HepG2 (cell line): ENCODE measurements at regions not wholly inside any gene's neighbourhood (a gene's known extent, or its start where the extent isn't known, plus 50 kb on each side); places are given as distances from the start of the nearest gene placed in this dataset.

ENCODE experiments used
- ATAC-seq: fragments of 200-7000 bp; cut with Tn5 transposase; 3 replicates; pipeline ENCODE4 v1.9.1; 2020; ENCODE audit warnings: mild to moderate bottlenecking, moderate library complexity
- BruUV-seq: library from RNA; stranded (reverse); fragments of 400-500 nt; replicated peaks from 2 replicates; lab custom pipeline; 2021; lab: Mats Ljungman, UMichigan
- CTCF ChIA-PET: fragments of 300-600 bp; formaldehyde crosslinking; extraction: SDS; loops from one replicate; lab custom pipeline; 2021; ENCODE audit warnings: low total read pairs, inconsistent platforms, low intra/inter-chr PET ratio; lab: Yijun Ruan, JAX
- POLR2A ChIA-PET: fragments of 350-600 bp; sonication (Branson Sonifier 250); formaldehyde crosslinking; loops from one replicate; lab custom pipeline; 2020; ENCODE audit warnings: antibody characterized with exemption, inconsistent platforms; lab: Yijun Ruan, JAX
- DNase-seq: peaks from one replicate; pipeline ENCODE4 v3.0.0-alpha.2; 2015; ENCODE audit warnings: low spot score
- FAIRE-seq: peaks from 3 replicates; lab custom pipeline; 2011; peaks lifted over from hg19 to GRCh38; lab: Jason Lieb, UNC
- H2AFZ ChIP-seq: one replicate; pipeline ENCODE4 v1.6.1; 2011; ENCODE audit warnings: low read length, inconsistent platforms
- H3K27ac ChIP-seq: fragments of 300-600 bp; 3 replicates; pipeline ENCODE4 v1.8.0; 2011; ENCODE audit warnings: mixed run types, mild to moderate bottlenecking, mixed read lengths, low read length, inconsistent platforms; ENCODE audit not compliant: insufficient read depth; ENCODE audit errors: extremely low read length
- H3K27me3 ChIP-seq, 2 experiments: fragments of 200-600 bp in 1 of 2; 2 replicates in 1 of 2; 3 replicates in 1 of 2; pipeline versions ENCODE4 v1.6.0 to v1.8.0; 2011; ENCODE audit warnings: low read length in 2 of 2, mild to moderate bottlenecking in 2 of 2, moderate library complexity in 2 of 2, inconsistent platforms in 1 of 2; ENCODE audit not compliant: insufficient read depth in 2 of 2, control insufficient read depth in 1 of 2
- H3K36me3 ChIP-seq, 2 experiments: fragments of 200-600 bp in 1 of 2; replicated peaks in 1 of 2; 2 replicates in 1 of 2; 3 replicates in 1 of 2; pipeline versions ENCODE4 v1.5.1 to v1.8.0; 2011; ENCODE audit warnings: low read length in 2 of 2, inconsistent platforms in 1 of 2; ENCODE audit not compliant: insufficient read depth in 2 of 2, control insufficient read depth in 1 of 2
- H3K4me1 ChIP-seq: 2 replicates; pipeline ENCODE4 v1.5.1; 2012; ENCODE audit warnings: low read length, inconsistent platforms; ENCODE audit not compliant: insufficient read depth
- H3K4me2 ChIP-seq: 2 replicates; pipeline ENCODE4 v1.6.0; 2011; ENCODE audit warnings: low read depth, low read length, inconsistent platforms
- H3K4me3 ChIP-seq, 3 experiments: fragments of 200-600 bp in 1 of 3; sonication (generic), shearing (Covaris generic) in 1 of 3; replicated peaks in 1 of 3; 2 replicates each; pipeline ENCODE4 v1.5.1; 2011 to 2016; ENCODE audit warnings: low read length in 3 of 3, inconsistent platforms in 2 of 3, low read depth in 2 of 3, mild to moderate bottlenecking in 2 of 3, control low read depth in 1 of 3, mixed read lengths in 1 of 3; ENCODE audit not compliant: insufficient read depth in 1 of 3
- H3K79me2 ChIP-seq: one replicate; pipeline ENCODE4 v1.6.1; 2011; ENCODE audit warnings: low read length, inconsistent platforms; ENCODE audit not compliant: insufficient read depth
- H3K9ac ChIP-seq: 2 replicates; pipeline ENCODE4 v1.6.0; 2011; ENCODE audit warnings: mild to moderate bottlenecking, low read depth, low read length, inconsistent platforms; ENCODE audit not compliant: insufficient read depth
- H3K9me3 ChIP-seq: 2 replicates; pipeline ENCODE4 v1.5.1; 2012; ENCODE audit warnings: mild to moderate bottlenecking, low read length
- H4K20me1 ChIP-seq: 2 replicates; pipeline ENCODE4 v1.6.0; 2011; ENCODE audit warnings: inconsistent platforms, mild to moderate bottlenecking, low read length, moderate library complexity; ENCODE audit not compliant: insufficient read depth
- GABPB1 ChIP-seq: IDR thresholded peaks from 2 replicates; pipeline ENCODE4 v1.6.1; 2016; ENCODE audit warnings: mild to moderate bottlenecking, missing genetic modification reagents, moderate library complexity, missing compliant biosample characterization
- MAFG ChIP-seq: sonication (generic); formaldehyde crosslinking; IDR thresholded peaks from 2 replicates; pipeline ENCODE4 v1.5.1; 2020; ENCODE audit warnings: mild to moderate bottlenecking, missing genetic modification reagents
- RBFOX2 ChIP-seq: fragments of 200-400 bp; formaldehyde crosslinking; IDR thresholded peaks from 2 replicates; pipeline ENCODE4 v1.6.1; 2017; ENCODE audit warnings: low read depth, mild to moderate bottlenecking, low read length
- THYN1 ChIP-seq: sonication (generic); formaldehyde crosslinking; IDR thresholded peaks from 2 replicates; pipeline ENCODE4 v1.8.1; 2023; ENCODE audit warnings: low read depth, mild to moderate bottlenecking, moderate library complexity, missing genetic modification reagents, borderline replicate concordance
- in situ Hi-C: cut with HindIII; loops from 2 replicates; pipeline ENCODE4 v1.10.0; 2017; ENCODE audit warnings: low pct_unique_long_range_greater_than_20kb; ENCODE audit not compliant: extremely low pct_ligation_motif_present
- intact Hi-C: fragments of 100-400 bp; cut with micrococcal nuclease; formaldehyde crosslinking; loops from one replicate; pipeline ENCODE4 v1.10.0; 2022; ENCODE audit not compliant: unreplicated experiment
- TF ChIP-seq, protein P1 (sequence below): IDR thresholded peaks from 2 replicates; pipeline ENCODE4 v1.6.1; 2016; ENCODE audit warnings: low read depth, borderline replicate concordance
- TF ChIP-seq, protein P2 (sequence below): IDR thresholded peaks from 2 replicates; pipeline ENCODE4 v1.6.1; 2016; ENCODE audit warnings: missing biosample characterization, missing genetic modification reagents, low read depth
- TF ChIP-seq, protein P3 (sequence below): sonication (generic); formaldehyde crosslinking; IDR thresholded peaks from 2 replicates; pipeline ENCODE4 v1.4.0; 2020; ENCODE audit warnings: missing genetic modification reagents, borderline replicate concordance
- TF ChIP-seq, protein P4 (sequence below): sonication (generic); formaldehyde crosslinking; IDR thresholded peaks from 2 replicates; pipeline ENCODE4 v1.4.0; 2020; ENCODE audit warnings: missing genetic modification reagents, borderline replicate concordance
- TF ChIP-seq, protein P5 (sequence below): sonication (generic); formaldehyde crosslinking; IDR thresholded peaks from 2 replicates; pipeline ENCODE4 v1.4.0; 2020; ENCODE audit warnings: missing genetic modification reagents; ENCODE audit errors: not compliant biosample characterization

DNA sequence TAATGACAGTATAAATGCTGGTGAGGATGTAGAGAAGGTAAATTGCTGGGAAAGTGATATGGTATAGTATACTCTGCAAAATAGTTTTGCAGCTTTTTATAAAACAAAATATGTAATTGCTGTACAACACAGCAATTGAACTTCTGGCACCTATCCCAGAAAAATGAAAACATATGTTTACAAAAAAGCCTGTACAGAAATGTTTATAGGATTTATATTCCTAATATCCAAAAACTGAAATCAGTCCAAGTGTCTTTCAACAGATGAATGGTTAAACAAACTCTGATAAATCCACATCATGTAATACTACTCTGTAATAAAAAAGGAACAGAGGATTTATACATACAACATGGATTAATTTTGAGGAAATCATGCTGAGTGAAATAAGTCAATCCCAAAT, 198.4 kb upstream of the ACTRT1 start:
- POLR2A ChIA-PET: no interaction called here
- no peak for FAIRE-seq
- intact Hi-C loops: loop anchor here (2.0 kb wide), 1 partner anchor 268 kb away; no protein-coding TSS in a partner anchor
- TF ChIP-seq RBFOX2 (no peak), THYN1 (CRISPR knock-in tag) (no peak), MAFG (CRISPR knock-in tag) (no peak), GABPB1 (CRISPR knock-in tag) (no peak)
- TF ChIP-seq, protein P1, sequence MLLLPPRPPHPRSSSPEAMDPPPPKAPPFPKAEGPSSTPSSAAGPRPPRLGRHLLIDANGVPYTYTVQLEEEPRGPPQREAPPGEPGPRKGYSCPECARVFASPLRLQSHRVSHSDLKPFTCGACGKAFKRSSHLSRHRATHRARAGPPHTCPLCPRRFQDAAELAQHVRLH (CRISPR knock-in tag): no peak
- TF ChIP-seq, protein P2, sequence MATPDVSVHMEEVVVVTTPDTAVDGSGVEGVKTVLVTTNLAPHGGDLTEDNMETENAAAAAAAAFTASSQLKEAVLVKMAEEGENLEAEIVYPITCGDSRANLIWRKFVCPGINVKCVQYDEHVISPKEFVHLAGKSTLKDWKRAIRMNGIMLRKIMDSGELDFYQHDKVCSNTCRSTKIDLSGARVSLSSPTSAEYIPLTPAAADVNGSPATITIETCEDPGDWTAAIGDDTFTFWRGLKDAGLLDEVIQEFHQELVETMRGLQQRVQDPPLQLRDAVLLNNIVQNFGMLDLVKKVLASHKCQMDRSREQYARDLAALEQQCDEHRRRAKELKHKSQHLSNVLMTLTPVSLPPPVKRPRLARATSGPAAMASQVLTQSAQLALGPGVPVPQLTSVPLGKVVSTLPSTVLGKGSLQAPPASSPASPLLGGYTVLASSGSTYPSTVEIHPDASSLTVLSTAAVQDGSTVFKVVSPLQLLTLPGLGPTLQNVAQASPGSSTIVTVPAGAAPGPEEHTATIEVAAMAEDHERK (CRISPR knock-in tag): no peak
- TF ChIP-seq, protein P3, sequence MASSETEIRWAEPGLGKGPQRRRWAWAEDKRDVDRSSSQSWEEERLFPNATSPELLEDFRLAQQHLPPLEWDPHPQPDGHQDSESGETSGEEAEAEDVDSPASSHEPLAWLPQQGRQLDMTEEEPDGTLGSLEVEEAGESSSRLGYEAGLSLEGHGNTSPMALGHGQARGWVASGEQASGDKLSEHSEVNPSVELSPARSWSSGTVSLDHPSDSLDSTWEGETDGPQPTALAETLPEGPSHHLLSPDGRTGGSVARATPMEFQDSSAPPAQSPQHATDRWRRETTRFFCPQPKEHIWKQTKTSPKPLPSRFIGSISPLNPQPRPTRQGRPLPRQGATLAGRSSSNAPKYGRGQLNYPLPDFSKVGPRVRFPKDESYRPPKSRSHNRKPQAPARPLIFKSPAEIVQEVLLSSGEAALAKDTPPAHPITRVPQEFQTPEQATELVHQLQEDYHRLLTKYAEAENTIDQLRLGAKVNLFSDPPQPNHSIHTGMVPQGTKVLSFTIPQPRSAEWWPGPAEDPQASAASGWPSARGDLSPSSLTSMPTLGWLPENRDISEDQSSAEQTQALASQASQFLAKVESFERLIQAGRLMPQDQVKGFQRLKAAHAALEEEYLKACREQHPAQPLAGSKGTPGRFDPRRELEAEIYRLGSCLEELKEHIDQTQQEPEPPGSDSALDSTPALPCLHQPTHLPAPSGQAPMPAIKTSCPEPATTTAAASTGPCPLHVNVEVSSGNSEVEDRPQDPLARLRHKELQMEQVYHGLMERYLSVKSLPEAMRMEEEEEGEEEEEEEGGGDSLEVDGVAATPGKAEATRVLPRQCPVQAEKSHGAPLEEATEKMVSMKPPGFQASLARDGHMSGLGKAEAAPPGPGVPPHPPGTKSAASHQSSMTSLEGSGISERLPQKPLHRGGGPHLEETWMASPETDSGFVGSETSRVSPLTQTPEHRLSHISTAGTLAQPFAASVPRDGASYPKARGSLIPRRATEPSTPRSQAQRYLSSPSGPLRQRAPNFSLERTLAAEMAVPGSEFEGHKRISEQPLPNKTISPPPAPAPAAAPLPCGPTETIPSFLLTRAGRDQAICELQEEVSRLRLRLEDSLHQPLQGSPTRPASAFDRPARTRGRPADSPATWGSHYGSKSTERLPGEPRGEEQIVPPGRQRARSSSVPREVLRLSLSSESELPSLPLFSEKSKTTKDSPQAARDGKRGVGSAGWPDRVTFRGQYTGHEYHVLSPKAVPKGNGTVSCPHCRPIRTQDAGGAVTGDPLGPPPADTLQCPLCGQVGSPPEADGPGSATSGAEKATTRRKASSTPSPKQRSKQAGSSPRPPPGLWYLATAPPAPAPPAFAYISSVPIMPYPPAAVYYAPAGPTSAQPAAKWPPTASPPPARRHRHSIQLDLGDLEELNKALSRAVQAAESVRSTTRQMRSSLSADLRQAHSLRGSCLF: no peak
- TF ChIP-seq, protein P4, sequence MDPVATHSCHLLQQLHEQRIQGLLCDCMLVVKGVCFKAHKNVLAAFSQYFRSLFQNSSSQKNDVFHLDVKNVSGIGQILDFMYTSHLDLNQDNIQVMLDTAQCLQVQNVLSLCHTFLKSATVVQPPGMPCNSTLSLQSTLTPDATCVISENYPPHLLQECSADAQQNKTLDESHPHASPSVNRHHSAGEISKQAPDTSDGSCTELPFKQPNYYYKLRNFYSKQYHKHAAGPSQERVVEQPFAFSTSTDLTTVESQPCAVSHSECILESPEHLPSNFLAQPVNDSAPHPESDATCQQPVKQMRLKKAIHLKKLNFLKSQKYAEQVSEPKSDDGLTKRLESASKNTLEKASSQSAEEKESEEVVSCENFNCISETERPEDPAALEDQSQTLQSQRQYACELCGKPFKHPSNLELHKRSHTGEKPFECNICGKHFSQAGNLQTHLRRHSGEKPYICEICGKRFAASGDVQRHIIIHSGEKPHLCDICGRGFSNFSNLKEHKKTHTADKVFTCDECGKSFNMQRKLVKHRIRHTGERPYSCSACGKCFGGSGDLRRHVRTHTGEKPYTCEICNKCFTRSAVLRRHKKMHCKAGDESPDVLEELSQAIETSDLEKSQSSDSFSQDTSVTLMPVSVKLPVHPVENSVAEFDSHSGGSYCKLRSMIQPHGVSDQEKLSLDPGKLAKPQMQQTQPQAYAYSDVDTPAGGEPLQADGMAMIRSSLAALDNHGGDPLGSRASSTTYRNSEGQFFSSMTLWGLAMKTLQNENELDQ: no peak
- TF ChIP-seq, protein P5, sequence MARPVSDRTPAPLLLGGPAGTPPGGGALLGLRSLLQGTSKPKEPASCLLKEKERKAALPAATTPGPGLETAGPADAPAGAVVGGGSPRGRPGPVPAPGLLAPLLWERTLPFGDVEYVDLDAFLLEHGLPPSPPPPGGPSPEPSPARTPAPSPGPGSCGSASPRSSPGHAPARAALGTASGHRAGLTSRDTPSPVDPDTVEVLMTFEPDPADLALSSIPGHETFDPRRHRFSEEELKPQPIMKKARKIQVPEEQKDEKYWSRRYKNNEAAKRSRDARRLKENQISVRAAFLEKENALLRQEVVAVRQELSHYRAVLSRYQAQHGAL: no peak

More for the DNA sequence above, 198.4 kb upstream of the ACTRT1 start:
- CTCF ChIA-PET: no interaction called here
- DNase-seq: no peak
- Histone ChIP-seq H3K4me3 (no peak overlapping the region), H3K9me3 (no peaks in the 10 kb centered on the region), H3K27ac (no peak overlapping the region), H3K4me2 (no peak overlapping the region), H3K36me3 (no peaks in the 10 kb centered on the region), H3K9ac (no peak overlapping the region), H4K20me1 (no peaks in the 10 kb centered on the region), H3K79me2 (no peaks in the 10 kb centered on the region), H3K4me1 (no peaks in the 10 kb centered on the region), H2AFZ (no peak overlapping the region), H3K27me3 (no peaks in the 10 kb centered on the region)
- ATAC-seq: no peak
- BruUV-seq: no TSS peak
- in situ Hi-C loops: no loop called here
